GM13977 (cell line): ENCODE measurements at regions not wholly inside any gene's neighbourhood (a gene's known extent, or its start where the extent isn't known, plus 50 kb on each side); places are given as distances from the start of the nearest gene placed in this dataset.

ENCODE experiments used
- DNase-seq: peaks from one replicate; pipeline ENCODE4 v3.0.0; 2012; ENCODE audit warnings: low spot score
- CTCF ChIP-seq: IDR thresholded peaks from 2 replicates; pipeline ENCODE4 v1.5.1; 2012; ENCODE audit warnings: mild to moderate bottlenecking, control low read depth; ENCODE audit not compliant: insufficient read depth; ENCODE audit errors: extremely low read depth, missing control alignments
- in situ Hi-C: fragments of 300-500 bp; cut with MboI; formaldehyde crosslinking; loops from one replicate; pipeline ENCODE4 v1.12.0; 2022; ENCODE audit warnings: low sequenced_read_pairs, low pct_unique_long_range_greater_than_20kb, mixed read lengths, inconsistent platforms; ENCODE audit not compliant: unreplicated experiment

- DNase-seq, result no peak
- in situ Hi-C loops, result no loop called here
- no peak for TF ChIP-seq CTCF
Observed at GRCh38 chr9:75467142-75467541, 378.8 kb downstream of the OSTF1 start.

- TF ChIP-seq CTCF, result no peak
- in situ Hi-C loops, result no loop called here
- no peak for DNase-seq
Observed at GRCh38 chr9:75471549-75472114, 383.3 kb downstream of the OSTF1 start.

GRCh38 chr9:75482566-75482965, 394.3 kb downstream of the OSTF1 start:
- in situ Hi-C loops, result no loop called here
- no peak for TF ChIP-seq CTCF
- DNase-seq, result no peak

GRCh38 chr9:75483636-75484035, 395.3 kb downstream of the OSTF1 start:
- TF ChIP-seq CTCF, result no peak
- DNase-seq, result no peak
- in situ Hi-C loops, result no loop called here

- DNase-seq, result no peak
- in situ Hi-C loops, result no loop called here
- no peak for TF ChIP-seq CTCF
Observed at GRCh38 chr9:75487856-75488718, 399.8 kb downstream of the OSTF1 start.

- no peak for TF ChIP-seq CTCF
- in situ Hi-C loops, result no loop called here
- no peak for DNase-seq
Observed at GRCh38 chr9:75488719-75489110, 400.4 kb downstream of the OSTF1 start.
